OCI-LY7 (cell line): ENCODE measurements at regions not wholly inside any gene's neighbourhood (a gene's known extent, or its start where the extent isn't known, plus 50 kb on each side); places are given as distances from the start of the nearest gene placed in this dataset.

Source experiments
- EZH2phosphoT487 ChIP-seq: fragments of 200-600 bp; sonication (generic); IDR thresholded peaks from 2 replicates; pipeline ENCODE4 v1.6.1; 2018; ENCODE audit warnings: low read depth, borderline replicate concordance, mild to moderate bottlenecking, mixed run types, antibody characterized with exemption, low read length, moderate library complexity, mixed read lengths
- TF ChIP-seq, protein P1 (sequence below): fragments of 200-600 bp; sonication (generic); conservative IDR thresholded peaks from 2 replicates; pipeline ENCODE4 v1.5.1; 2014; ENCODE audit warnings: mild to moderate bottlenecking, antibody characterized with exemption, low read length, moderate library complexity, mixed read lengths

DNA sequence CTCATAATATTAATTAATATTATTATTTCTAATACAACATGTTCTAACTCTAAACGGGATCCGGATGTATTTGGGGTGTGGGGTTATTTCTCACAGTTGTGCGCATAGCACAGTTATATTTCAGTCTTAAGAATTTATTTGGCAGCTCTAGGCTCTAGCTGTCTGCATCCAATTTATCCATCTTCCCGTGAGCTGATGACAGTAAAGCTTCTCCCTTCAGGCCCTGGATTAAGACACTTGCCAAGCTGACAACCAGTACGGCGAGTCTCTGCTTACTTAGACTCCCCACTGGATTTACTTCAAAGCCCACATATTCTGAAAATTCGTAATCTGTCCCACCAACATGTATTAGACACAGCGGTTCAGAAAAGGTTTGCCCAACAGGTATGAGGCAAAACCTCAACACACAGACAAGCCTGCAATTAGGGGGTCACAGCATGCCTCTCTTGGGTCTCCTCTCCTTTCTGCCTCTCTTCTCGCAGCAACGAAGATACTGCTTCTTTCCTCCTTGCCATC lies 232.9 kb upstream of the TMTC1 start:
- TF ChIP-seq, protein P1, sequence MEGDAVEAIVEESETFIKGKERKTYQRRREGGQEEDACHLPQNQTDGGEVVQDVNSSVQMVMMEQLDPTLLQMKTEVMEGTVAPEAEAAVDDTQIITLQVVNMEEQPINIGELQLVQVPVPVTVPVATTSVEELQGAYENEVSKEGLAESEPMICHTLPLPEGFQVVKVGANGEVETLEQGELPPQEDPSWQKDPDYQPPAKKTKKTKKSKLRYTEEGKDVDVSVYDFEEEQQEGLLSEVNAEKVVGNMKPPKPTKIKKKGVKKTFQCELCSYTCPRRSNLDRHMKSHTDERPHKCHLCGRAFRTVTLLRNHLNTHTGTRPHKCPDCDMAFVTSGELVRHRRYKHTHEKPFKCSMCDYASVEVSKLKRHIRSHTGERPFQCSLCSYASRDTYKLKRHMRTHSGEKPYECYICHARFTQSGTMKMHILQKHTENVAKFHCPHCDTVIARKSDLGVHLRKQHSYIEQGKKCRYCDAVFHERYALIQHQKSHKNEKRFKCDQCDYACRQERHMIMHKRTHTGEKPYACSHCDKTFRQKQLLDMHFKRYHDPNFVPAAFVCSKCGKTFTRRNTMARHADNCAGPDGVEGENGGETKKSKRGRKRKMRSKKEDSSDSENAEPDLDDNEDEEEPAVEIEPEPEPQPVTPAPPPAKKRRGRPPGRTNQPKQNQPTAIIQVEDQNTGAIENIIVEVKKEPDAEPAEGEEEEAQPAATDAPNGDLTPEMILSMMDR = no peak
- no peak for TF ChIP-seq EZH2phosphoT487
